Activated naive CD8-positive, alpha-beta T cell treated with anti-CD3 and anti-CD28 coated beads, Interleukin-2, amount 50 U/mL, for 24 hours (primary cell): ENCODE measurements at regions not wholly inside any gene's neighbourhood (a gene's known extent, or its start where the extent isn't known, plus 50 kb on each side); places are given as distances from the start of the nearest gene placed in this dataset.

Experiments
- ATAC-seq: fragments of 150-1000 bp; cut with Tn5 transposase; one replicate; pipeline ENCODE4 v1.10.0; 2021
- DNase-seq: peaks from one replicate; pipeline ENCODE4 v3.0.0; 2021
- H3K27ac Mint-ChIP-seq: one replicate; pipeline ENCODE4 v1.8.0; 2021; ENCODE audit warnings: mild to moderate bottlenecking, mixed read lengths
- H3K27me3 Mint-ChIP-seq: one replicate; pipeline ENCODE4 v1.8.0; 2021; ENCODE audit warnings: mixed read lengths
- H3K36me3 Mint-ChIP-seq: one replicate; pipeline ENCODE4 v1.8.0; 2021; ENCODE audit warnings: low read depth, mixed read lengths
- H3K4me1 Mint-ChIP-seq: one replicate; pipeline ENCODE4 v1.8.0; 2021; ENCODE audit warnings: mixed read lengths
- H3K4me3 Mint-ChIP-seq: one replicate; pipeline ENCODE4 v1.8.0; 2021; ENCODE audit warnings: mild to moderate bottlenecking, moderate library complexity, mixed read lengths
- H3K9me3 Mint-ChIP-seq: one replicate; pipeline ENCODE4 v1.8.0; 2021; ENCODE audit warnings: mixed read lengths

- DNase-seq (no peak), ATAC-seq (no peak)
- peaks cover 5% of the 10 kb centered on the region for H3K27me3 Mint-ChIP-seq
- H3K4me3 Mint-ChIP-seq: no peak overlapping the region
- no peaks in the 10 kb centered on the region for H3K4me1 Mint-ChIP-seq
- no peaks in the 10 kb centered on the region for H3K36me3 Mint-ChIP-seq
- no peaks in the 10 kb centered on the region for H3K9me3 Mint-ChIP-seq
- no peak overlapping the region for H3K27ac Mint-ChIP-seq
These were observed 2120.4 kb upstream of the PIK3C3 start for GRCh38 chr18:39834636-39835035.

- H3K4me3 Mint-ChIP-seq: no peak overlapping the region
These were observed 2129.4 kb upstream of the PIK3C3 start for GRCh38 chr18:39825485-39826150.

GRCh38 chr18:39806525-39806924 lies 2148.5 kb upstream of the PIK3C3 start:
- DNase-seq: no peak
- H3K9me3 Mint-ChIP-seq: peaks cover 30% of the 10 kb centered on the region
- H3K4me3 Mint-ChIP-seq: no peak overlapping the region
- no peak for ATAC-seq
- H3K36me3 Mint-ChIP-seq: no peaks in the 10 kb centered on the region
- H3K27ac Mint-ChIP-seq: no peak overlapping the region
- H3K4me1 Mint-ChIP-seq: no peaks in the 10 kb centered on the region
- no peaks in the 10 kb centered on the region for H3K27me3 Mint-ChIP-seq

More at GRCh38 chr18:39825485-39826150, 2129.4 kb upstream of the PIK3C3 start:
- DNase-seq (no peak), ATAC-seq (no peak)
- Mint-ChIP-seq H3K27ac (no peak overlapping the region), H3K4me1 (no peaks in the 10 kb centered on the region), H3K36me3 (no peaks in the 10 kb centered on the region), H3K9me3 (no peaks in the 10 kb centered on the region), H3K27me3 (no peaks in the 10 kb centered on the region)

- H3K4me3 Mint-ChIP-seq: no peak overlapping the region
- H3K36me3 Mint-ChIP-seq: no peaks in the 10 kb centered on the region
- no peak for ATAC-seq
These were observed 2149.8 kb upstream of the PIK3C3 start for GRCh38 chr18:39805218-39805617.

GRCh38 chr18:39802648-39803229 lies 2152.3 kb upstream of the PIK3C3 start:
- Mint-ChIP-seq H3K27me3 (peaks cover 6% of the 10 kb centered on the region), H3K27ac (no peak overlapping the region), H3K4me1 (peaks cover 5% of the 10 kb centered on the region), H3K36me3 (no peaks in the 10 kb centered on the region), H3K9me3 (peaks cover 29% of the 10 kb centered on the region), H3K4me3 (no peak overlapping the region)
- no peak for DNase-seq
- ATAC-seq: no peak

More at GRCh38 chr18:39805218-39805617, 2149.8 kb upstream of the PIK3C3 start:
- H3K4me1 Mint-ChIP-seq: peaks cover under 1% of the 10 kb centered on the region
- peaks cover 30% of the 10 kb centered on the region for H3K9me3 Mint-ChIP-seq
- DNase-seq: no peak
- no peaks in the 10 kb centered on the region for H3K27me3 Mint-ChIP-seq
- H3K27ac Mint-ChIP-seq: no peak overlapping the region

GRCh38 chr18:39801848-39802247 lies 2153.2 kb upstream of the PIK3C3 start:
- Mint-ChIP-seq H3K4me3 (no peak overlapping the region), H3K27ac (no peak overlapping the region), H3K27me3 (peaks cover 6% of the 10 kb centered on the region), H3K4me1 (peaks cover 5% of the 10 kb centered on the region), H3K9me3 (peaks cover 23% of the 10 kb centered on the region), H3K36me3 (no peaks in the 10 kb centered on the region)
- DNase-seq: no peak
- no peak for ATAC-seq

GRCh38 chr18:39801010-39801409 lies 2154.0 kb upstream of the PIK3C3 start:
- Mint-ChIP-seq H3K9me3 (peaks cover 23% of the 10 kb centered on the region), H3K4me1 (peaks cover 5% of the 10 kb centered on the region), H3K27ac (no peak overlapping the region), H3K36me3 (no peaks in the 10 kb centered on the region), H3K27me3 (peaks cover 6% of the 10 kb centered on the region), H3K4me3 (no peak overlapping the region)
- DNase-seq (no peak), ATAC-seq (no peak)

GRCh38 chr18:39799006-39799405 lies 2156.0 kb upstream of the PIK3C3 start:
- no peak for DNase-seq
- peaks cover 6% of the 10 kb centered on the region for H3K27me3 Mint-ChIP-seq
- H3K36me3 Mint-ChIP-seq: no peaks in the 10 kb centered on the region
- peak overlapping the region; percentile 47 for H3K4me3 Mint-ChIP-seq
- H3K4me1 Mint-ChIP-seq: peaks cover 5% of the 10 kb centered on the region
- peaks cover 19% of the 10 kb centered on the region for H3K9me3 Mint-ChIP-seq
- no peak for ATAC-seq
- no peak overlapping the region for H3K27ac Mint-ChIP-seq

GRCh38 chr18:39796393-39796792 lies 2158.6 kb upstream of the PIK3C3 start:
- H3K9me3 Mint-ChIP-seq: peaks cover 4% of the 10 kb centered on the region
- no peak overlapping the region for H3K27ac Mint-ChIP-seq
- DNase-seq: no peak
- no peak for ATAC-seq
- H3K4me1 Mint-ChIP-seq: peaks cover 5% of the 10 kb centered on the region
- no peak overlapping the region for H3K4me3 Mint-ChIP-seq
- no peaks in the 10 kb centered on the region for H3K36me3 Mint-ChIP-seq
- H3K27me3 Mint-ChIP-seq: peaks cover 6% of the 10 kb centered on the region

DNA sequence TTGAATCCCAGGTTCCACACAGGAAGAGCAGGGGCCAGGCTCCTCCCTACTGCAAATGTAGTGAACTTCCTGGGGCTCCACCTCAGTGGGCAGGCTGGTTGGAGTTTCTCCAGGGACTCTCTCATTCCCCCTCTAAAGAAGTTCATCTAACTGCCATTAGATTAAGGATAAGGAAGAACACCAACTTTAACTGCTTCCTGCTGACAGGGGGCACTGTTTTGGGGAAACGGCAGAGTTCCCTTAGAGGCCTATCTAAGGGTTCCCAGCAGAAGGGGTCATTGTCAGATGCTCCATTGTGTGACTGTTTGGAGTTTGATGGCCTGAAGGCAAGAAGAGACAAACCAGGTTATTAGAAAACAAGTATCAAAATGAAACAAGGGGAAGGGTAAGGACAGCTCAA lies 2159.7 kb upstream of the PIK3C3 start:
- H3K36me3 Mint-ChIP-seq: no peaks in the 10 kb centered on the region
- ATAC-seq (no peak), DNase-seq (no peak)
- no peaks in the 10 kb centered on the region for H3K9me3 Mint-ChIP-seq
- H3K27ac Mint-ChIP-seq: no peak overlapping the region
- peaks cover 5% of the 10 kb centered on the region for H3K4me1 Mint-ChIP-seq
- no peak overlapping the region for H3K4me3 Mint-ChIP-seq
- H3K27me3 Mint-ChIP-seq: peaks cover 6% of the 10 kb centered on the region

GRCh38 chr18:39793609-39794008 lies 2161.4 kb upstream of the PIK3C3 start:
- H3K4me3 Mint-ChIP-seq: no peak overlapping the region
- peaks cover 2% of the 10 kb centered on the region for H3K27me3 Mint-ChIP-seq
- H3K4me1 Mint-ChIP-seq: no peaks in the 10 kb centered on the region
- no peak for DNase-seq
- ATAC-seq: no peak
- H3K36me3 Mint-ChIP-seq: no peaks in the 10 kb centered on the region
- peaks cover 7% of the 10 kb centered on the region for H3K9me3 Mint-ChIP-seq
- H3K27ac Mint-ChIP-seq: no peak overlapping the region

- H3K27me3 Mint-ChIP-seq: no peaks in the 10 kb centered on the region
- no peak overlapping the region for H3K4me3 Mint-ChIP-seq
- H3K36me3 Mint-ChIP-seq: no peaks in the 10 kb centered on the region
- no peak for DNase-seq
- peaks cover 7% of the 10 kb centered on the region for H3K9me3 Mint-ChIP-seq
- H3K4me1 Mint-ChIP-seq: no peaks in the 10 kb centered on the region
- H3K27ac Mint-ChIP-seq: no peak overlapping the region
- no peak for ATAC-seq
These were observed 2166.7 kb upstream of the PIK3C3 start for GRCh38 chr18:39788383-39788782.

GRCh38 chr18:39786477-39786876 lies 2168.6 kb upstream of the PIK3C3 start:
- Mint-ChIP-seq H3K36me3 (no peaks in the 10 kb centered on the region), H3K9me3 (peaks cover 7% of the 10 kb centered on the region)

GRCh38 chr18:39784541-39784940 lies 2170.5 kb upstream of the PIK3C3 start:
- peaks cover 7% of the 10 kb centered on the region for H3K9me3 Mint-ChIP-seq
- H3K4me3 Mint-ChIP-seq: no peak overlapping the region
- no peaks in the 10 kb centered on the region for H3K4me1 Mint-ChIP-seq
- H3K27ac Mint-ChIP-seq: no peak overlapping the region
- no peaks in the 10 kb centered on the region for H3K36me3 Mint-ChIP-seq
- H3K27me3 Mint-ChIP-seq: no peaks in the 10 kb centered on the region
- DNase-seq (no peak), ATAC-seq (no peak)

More at GRCh38 chr18:39786477-39786876, 2168.6 kb upstream of the PIK3C3 start:
- no peak for DNase-seq
- H3K27me3 Mint-ChIP-seq: no peaks in the 10 kb centered on the region
- no peak overlapping the region for H3K4me3 Mint-ChIP-seq
- no peaks in the 10 kb centered on the region for H3K4me1 Mint-ChIP-seq
- no peak overlapping the region for H3K27ac Mint-ChIP-seq
- ATAC-seq: no peak

DNA sequence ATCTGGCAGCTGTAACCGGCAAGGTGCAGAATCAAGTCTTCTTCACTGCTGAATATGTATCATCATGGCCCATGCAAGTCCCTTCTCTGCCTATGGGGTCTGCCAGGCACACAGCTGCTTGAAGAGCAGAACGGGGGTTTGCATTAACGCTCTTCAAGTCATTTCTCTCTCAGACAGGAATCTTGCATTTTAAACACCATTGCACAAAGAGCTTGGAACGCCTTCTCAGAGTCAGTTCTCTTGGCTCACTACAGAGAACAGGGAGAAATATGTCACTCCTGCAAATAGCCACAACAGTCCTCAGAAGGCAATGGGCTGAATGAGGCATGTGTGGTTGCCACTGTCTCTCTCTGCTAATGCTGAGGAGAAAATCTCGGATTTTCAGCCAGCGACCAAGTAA lies 2173.5 kb upstream of the PIK3C3 start:
- no peaks in the 10 kb centered on the region for H3K9me3 Mint-ChIP-seq
- no peak overlapping the region for H3K4me3 Mint-ChIP-seq
- H3K27me3 Mint-ChIP-seq: no peaks in the 10 kb centered on the region
- no peaks in the 10 kb centered on the region for H3K36me3 Mint-ChIP-seq
- ATAC-seq: no peak
- H3K27ac Mint-ChIP-seq: no peak overlapping the region
- no peak for DNase-seq
- H3K4me1 Mint-ChIP-seq: no peaks in the 10 kb centered on the region
